GM21529 (cell line): ENCODE measurements at regions not wholly inside any gene's neighbourhood (a gene's known extent, or its start where the extent isn't known, plus 50 kb on each side); places are given as distances from the start of the nearest gene placed in this dataset.

ENCODE experiments used
- ATAC-seq: cut with Tn5 transposase; IDR thresholded peaks from one replicate; pipeline ENCODE4 v1.9.1; 2021; ENCODE audit not compliant: unreplicated experiment

DNA sequence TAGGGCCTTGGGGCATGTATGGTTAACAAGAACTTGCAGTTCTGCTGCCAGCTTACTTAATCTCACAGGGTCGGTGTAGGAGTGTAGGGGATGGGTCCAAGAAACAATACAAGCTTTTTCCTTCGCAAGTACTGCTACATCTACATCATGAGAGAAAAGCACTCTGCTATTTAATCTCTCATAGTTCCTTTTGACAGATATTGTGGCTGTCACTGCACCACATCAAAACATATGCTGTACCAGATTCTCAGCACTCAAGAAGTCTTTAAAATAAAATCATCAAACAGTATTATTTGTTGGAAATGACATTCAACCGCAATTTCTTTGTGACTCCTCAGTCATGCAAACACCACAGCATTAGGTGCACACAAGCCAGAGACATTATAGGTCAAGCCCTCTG lies 215.5 kb upstream of the BMP4 start:
- no peak for ATAC-seq

DNA sequence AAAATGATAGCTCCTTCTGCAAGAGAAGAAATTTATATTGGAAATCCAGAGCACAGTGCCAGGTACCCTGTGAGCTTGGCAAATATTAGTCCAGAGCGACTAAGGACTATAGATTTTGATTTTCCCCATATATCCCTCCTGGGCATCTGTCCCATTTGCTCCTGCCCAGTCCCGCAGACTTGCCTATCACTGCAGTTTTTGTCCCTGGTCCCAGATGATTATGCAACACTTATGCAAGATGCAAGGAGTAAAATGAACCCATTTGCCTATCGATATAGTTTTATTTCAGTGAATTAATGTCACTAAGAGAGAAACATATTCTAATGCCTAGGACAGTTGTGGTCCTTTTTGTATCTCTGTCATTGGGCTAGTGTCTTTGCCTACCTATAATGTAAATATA lies 215.9 kb upstream of the BMP4 start:
- ATAC-seq = no peak

DNA sequence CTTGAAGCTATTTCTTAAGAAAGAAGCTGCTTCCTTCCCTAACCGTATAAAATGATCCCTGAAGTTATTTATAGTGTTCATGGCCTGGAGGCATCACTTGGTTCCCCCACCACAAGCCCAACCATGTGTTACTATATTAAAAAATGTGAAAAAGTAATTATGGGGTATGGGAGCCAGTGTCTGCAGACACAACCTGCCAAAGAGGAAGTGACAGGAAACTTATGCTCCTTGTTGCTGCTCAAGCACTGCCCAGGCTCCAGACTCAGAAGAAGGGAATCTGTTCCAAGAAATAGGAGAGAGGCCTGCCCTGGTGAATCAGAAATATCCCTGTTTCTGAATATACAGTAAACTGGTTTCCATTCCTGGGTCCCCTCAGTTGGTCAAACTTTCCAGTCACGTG lies 217.2 kb upstream of the BMP4 start:
- ATAC-seq = no peak

DNA sequence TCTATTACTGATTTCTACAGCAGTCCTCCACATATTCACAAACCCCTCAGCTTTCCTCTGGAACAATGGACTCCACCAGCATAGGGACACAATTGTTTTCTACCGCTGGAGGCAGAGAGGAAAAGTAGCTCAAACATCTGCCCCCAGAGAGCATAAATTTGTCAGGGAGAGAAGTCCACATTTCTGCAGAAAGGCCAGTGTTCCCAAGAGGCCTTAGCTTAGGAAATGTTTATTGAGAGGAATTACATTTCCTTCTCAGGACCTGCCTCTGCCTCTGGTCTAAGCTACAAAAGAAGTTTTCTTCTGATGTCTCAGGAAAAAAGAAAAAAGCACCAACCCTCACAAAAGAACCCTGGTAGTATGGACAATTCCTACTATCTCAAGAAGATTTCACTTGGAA lies 217.8 kb upstream of the BMP4 start:
- no peak for ATAC-seq

DNA sequence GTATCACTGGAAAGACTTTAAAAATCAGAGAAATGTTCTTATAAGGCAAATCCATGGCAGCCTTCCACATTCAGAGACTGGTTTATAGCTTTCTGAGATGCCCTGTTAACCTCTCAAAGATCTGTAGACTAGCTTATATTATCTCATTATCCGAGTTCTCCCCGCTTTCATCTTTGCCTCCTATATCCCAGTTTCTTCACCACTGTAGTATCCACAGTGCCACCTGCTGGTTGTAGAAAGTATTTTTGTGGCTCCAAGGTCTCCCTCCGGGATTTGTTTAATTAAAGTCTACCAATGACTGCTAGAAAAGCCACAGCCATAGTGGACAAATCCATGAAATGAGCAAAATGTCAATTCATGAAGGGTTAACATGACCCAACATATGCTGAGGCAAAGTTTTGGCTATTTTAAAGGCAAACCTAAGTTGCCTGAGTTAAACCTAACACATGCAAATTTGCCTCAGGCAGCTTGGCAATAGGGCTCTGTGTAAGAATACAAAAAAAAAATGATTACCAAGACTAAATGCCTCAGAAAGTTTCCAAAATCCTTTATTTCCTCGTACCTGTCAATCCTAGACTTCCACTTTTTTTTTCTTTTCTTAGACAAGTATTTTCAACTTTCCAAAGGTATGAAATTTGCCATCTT lies 218.8 kb upstream of the BMP4 start:
- peak; percentile 57 for ATAC-seq

DNA sequence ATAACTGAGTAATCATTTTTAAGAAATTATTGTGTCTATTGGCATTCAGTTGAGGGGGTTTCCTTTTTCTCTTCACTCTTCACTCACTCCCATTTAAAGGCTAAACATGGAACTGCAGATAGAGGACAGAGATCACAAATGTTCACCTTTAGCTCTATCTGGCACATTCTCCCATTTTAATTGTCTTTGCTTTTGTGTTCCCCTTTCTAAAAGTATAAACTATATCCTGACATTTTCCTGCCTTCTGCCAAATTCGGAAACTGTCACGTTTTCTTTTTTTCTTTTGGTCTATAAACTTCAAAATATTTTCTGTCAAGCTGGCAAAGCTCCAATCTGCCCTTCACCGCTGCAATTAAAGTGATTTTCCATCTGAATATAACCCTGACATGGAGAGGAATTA lies 219.8 kb upstream of the CDKN3 start:
- no peak for ATAC-seq

DNA sequence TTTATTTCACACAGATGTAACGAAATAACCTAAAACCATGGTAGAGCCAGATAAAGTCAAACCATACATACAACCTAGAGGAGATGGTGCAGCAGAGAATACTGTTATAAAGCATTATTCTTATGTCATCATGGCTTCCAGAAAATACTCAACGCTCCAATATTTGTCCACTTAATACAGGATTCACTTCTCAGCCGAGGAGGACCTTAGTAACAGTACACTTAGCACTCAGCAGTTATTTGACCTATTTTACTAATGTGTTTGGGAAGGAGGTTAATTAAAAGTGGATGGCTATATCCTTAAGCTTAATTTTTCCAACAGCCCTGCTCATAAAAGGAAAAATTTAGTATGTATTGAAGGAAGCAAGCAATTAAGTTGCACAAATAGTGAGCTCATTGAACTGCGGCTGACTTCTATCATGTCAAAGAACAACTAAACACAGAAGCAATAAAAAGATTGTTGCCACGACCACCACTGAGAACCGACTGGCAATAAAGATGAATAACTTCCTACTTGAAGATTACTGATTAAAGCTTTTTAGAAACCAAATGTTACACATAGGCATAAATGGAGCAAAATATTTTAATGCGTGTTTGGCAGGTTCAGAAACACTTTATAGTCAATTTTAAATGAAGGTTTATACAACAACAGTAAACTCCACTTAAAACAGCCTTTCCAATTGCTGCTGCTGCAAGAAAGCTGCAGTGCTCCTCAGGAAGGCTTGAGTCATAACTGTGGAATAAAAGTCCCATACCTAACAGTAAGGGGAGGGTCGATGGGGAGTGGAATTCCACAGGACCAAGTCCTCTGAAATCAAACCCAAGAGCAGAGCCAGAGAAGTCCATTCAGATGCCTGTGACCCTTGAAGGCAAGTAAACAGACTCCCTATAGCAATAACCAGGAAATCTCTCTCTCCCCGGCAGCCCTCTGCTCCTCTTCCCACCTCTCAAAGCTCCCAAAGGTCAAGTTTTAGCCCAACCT lies 218.9 kb upstream of the CDKN3 start:
- ATAC-seq = no peak

DNA sequence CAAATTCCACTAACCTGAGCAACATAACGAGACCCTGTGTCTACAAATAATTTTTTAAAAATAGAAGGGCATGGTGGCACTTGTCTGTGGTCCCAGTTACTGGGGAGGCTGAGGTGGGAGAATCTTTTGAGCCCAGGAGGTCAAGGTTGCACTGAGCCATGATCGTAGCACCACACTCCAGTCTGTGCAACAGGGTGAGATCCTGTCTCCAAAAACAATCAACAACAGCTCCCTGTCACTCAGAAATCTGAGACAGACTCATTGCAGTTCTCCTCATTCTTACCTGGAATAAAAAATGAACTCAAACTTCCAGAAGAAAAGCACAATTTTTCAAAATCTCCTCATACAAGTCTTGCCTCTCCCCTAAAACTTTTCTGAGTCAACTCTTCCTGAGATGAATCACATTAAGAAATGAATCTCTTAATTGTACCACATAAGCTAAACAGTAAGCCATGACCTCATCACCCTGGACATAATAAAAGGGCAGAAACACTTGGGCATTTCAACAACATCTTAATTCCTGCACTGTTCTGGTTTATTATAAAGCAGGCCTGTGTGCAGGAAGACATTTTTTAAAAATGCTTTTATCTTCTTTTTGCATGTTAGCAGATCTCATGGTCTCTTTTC lies 214.3 kb upstream of the CDKN3 start:
- ATAC-seq = no peak

DNA sequence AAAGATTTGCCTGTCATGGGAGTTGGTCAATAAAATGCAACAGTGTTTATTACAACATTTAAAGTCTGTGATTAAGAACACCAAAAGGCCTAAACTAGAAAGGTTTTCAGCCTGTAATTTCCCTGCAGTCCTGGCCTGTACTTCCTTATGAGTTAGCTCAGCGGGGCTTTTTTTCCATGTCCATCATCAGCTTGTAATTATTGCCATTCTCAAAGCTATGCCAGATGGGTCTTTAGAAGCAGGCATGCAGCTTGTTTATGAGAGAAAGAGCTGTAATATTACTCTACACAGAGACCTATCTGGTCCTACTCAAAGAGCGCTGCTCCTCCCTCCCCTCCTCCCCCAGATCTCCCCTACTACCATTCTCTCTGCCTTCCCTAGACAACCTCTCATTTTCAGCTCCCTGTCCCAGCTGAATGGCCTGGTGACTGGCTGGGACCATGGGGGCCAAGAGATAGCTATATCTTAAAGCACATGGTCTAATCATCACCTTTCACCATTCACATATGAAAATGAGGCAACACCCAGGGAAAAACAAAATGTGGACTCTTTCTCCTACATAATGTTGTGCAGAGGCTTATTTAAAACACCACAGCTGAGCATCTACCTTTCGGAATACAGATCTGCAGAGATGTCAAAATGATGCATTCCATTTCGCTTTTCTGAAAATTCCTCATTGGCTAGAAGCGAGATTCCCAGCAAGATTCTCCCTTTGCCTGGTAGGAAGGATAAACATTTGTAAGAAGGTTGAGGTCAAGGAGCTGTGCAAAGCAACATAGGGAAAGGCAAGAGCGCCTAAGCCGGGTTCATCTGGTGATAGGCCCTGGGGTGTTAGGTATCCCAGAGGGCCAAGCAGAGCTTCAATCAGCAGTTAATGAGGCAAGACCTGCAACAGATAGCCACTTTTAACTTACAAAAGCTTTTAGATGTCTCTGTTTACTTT lies 209.7 kb upstream of the CDKN3 start:
- no peak for ATAC-seq

DNA sequence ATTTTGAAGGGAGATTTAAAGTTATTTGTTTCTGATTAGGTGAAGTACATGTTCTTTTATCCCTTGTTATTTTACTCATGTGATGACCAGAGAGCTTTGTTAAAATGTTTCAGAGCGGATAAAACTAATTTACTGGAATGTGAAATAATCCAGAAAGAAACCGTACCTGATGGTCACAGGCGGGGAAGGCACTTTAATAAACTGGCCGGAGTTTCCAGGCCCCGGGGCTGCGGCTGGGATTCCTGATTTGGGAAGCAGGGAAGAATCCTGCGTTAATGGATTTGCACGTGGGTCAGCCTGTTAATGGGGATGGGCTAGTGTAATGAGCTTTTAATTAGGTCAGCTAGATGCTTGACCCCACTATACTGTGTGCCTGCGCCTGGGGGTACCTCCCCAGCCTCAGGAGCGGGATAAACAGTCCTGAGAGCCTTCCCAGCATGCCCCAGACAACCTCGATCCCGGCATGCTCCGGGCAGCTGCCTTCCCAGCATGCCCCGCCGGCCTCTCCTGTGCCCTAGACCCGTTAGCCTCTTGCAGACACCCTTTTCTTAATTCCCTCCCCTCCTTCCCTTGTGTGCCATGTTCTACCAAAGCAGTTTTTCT lies 208.6 kb upstream of the CDKN3 start:
- no peak for ATAC-seq

DNA sequence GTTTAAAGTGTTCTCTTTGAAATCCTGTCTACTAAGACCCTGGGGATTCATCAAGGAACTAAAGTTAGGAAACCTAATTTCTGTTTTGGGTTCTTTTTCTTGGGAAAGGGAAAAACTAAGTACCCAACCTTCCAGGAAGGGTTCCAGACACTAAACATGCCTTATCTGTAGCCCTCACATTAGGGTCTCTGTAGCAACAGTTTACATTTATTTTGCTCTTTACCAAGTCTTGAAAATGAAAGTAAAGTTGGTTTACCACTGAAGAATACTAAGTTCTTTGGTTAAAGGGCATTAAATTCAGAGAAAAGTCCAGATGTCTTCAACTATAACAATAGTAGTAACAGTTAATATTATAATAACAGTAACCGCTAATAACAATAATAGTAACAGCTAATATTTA lies 207.5 kb upstream of the CDKN3 start:
- no peak for ATAC-seq

DNA sequence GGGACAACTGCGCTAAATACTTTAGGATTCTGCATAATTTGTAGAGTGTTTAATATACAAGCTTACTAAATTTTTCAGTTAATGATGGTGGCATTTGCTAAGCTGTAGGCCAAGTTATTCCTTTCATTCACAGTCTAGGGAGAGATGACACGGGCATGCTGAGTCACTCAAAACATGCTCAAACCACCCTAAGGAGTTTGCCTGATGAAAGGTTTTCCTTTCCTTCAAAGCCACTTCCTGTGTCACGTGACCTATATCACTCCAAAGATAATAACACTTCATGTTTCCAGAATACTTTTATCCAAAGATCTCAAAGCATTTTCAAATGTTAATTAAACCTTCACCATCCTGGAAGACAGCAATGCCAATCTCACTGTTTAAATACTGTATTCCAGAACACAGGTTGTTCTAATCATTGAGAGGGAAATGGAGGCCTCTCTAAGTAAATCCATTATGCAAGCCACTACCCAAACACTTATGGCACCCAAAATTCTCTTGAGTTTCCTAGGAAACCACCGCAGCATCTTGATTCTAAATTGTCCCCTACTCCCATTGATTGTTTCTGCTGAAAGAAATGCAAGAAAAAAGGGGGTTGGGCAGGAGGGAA lies 207.0 kb upstream of the CDKN3 start:
- no peak for ATAC-seq

DNA sequence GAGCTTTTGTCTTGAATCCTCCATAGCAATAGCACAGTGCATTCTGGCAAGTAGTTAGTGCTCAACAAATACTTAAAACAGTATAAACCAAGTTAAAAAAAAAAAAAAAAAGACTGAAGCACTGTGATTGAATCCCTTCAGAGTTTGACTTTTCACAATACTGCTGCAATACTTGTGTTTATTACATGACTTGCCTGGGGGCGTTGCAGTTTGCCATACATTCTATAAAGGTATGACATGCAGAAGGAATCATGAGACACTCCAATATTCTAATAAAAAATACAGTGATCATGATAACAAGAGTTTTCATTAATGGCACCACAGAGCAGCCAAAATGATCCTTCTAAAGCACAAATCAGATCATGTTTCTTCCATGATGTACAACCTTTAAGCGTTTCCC lies 205.0 kb upstream of the CDKN3 start:
- no peak for ATAC-seq

DNA sequence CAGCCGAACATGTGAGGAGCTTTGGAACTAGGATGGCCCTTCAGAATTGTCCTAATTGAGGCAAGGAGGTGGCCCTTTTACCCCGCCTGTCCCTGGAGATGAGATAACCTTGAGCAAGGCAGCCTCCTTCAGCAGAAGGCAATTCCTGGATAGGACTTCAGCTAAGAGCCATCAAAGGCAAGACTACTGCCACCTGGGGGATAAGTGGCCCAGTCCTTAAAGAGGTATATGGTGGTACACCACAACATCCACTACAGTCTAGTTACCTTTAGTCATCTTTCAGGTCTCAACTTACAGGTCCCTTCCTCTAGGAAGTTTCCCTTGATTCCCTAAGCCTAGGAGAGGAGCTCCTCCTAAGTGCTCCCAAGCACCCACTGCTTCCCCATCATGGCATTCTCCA lies 204.2 kb upstream of the CDKN3 start:
- ATAC-seq = no peak

DNA sequence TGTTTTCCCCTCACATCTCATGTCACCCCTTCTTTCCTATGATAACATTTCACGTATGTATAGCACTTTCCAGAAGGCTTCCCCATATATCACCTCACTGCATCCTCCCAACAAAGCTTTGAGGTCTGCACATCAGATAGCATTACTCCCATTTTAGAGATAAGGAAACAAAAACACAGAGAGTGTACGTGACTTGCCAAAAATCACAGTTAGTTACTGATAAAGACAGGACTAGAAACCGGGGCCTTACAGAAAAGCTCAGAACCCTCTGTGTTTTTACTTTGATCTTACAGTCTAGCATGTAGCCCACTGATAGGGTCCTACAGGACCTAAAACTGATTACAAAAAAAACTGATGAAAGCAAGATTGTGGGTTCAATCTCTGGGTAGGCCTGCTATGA lies 202.9 kb upstream of the CDKN3 start:
- no peak for ATAC-seq

DNA sequence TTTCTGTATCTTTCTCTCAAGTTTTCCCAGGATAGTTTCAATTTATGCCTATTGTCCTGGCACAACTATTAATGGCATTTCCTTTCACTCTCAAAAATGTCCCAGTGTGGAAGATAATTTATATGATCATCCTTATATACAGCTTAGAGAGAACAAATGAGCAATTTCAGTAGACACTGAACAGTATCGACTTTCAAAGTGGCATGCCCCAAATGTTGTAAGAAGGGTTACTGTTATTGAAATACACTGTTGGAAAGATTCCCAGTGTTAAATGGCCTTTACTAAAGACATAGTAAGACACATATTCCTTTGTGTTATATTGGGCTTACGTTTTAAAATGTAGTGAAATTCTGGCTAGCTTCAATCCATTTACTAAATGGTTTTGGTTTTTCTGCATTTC lies 202.3 kb upstream of the CDKN3 start:
- no peak for ATAC-seq

DNA sequence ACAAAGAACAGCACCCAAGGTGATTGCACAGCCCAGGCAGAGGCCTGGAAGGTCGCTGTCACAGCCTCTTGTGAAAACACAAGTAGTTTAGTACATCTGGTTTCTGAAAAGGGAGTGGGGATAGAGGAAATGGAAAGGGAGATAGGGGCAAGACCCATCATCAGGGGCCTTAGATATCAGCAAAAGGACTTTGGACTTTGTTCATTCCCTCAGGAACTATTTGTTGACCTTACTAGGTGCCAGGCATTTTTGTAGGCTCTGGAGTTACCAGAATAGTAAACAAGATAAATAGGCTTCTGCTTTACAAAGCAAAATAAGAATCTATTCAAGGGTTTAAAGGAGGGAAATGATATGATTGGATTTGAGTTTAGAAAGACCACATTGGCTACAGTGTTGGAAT lies 199.4 kb upstream of the CDKN3 start:
- no peak for ATAC-seq

DNA sequence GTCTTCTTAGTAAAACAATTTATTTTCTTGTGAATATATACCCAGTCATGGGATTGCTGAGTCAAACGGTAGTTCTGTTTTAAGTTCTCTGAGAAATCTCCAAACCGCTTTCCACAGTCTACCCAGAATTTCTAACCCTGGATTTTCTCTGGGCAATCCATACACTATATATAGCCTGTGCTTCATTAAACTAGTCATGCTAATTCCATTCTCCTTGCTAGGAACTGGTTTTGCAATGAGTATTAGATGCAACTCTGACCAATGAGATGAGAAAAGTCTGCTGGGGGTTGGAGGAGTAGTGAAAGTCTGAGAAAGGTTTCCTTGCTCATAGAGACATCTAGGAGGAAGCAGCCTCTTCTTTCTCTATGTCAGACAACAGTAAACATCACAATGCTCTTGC lies 196.1 kb upstream of the CDKN3 start:
- ATAC-seq = no peak

DNA sequence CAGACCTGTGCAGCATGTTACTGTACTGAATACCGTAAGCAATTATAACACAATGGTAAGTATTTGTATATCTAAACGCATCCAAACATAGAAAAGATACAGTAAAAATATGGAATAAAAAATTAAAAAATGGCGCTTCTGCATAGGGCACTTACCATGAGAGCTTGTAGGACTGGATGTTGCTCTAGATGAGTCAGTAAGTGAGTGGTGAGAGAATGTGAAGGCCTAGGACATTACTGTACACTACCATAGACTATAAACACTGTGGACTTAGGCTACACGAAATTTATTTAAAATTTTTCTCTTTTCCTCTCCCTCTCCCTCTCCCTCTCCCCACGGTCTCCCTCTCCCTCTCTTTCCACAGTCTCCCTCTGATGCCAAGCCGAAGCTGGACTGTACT lies 194.5 kb upstream of the CDKN3 start:
- no peak for ATAC-seq

DNA sequence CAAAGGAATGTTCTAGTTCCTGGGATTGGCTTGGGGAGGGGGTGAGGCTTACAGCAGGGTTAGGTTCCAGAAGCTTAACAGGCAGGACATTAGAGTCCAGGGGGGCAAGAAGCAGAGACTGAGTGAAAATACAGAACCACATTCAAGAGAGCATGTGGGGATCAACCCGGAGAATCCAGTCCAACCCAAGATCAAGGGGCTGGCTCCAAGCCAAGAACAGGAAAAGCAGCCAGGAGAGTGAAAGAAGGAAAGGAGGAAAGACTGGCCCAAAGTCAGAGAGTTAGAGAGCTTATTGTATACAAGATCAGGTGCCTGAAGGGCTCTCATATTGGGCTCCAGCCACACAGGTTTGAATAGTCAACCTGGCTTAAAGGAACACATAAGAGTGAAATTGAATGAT lies 190.3 kb upstream of the CDKN3 start:
- ATAC-seq = no peak
